ENCODE measurements at regions not wholly inside any gene's neighbourhood (a gene's known extent, or its start where the extent isn't known, plus 50 kb on each side); places are given as distances from the start of the nearest gene placed in this dataset.

DNA sequence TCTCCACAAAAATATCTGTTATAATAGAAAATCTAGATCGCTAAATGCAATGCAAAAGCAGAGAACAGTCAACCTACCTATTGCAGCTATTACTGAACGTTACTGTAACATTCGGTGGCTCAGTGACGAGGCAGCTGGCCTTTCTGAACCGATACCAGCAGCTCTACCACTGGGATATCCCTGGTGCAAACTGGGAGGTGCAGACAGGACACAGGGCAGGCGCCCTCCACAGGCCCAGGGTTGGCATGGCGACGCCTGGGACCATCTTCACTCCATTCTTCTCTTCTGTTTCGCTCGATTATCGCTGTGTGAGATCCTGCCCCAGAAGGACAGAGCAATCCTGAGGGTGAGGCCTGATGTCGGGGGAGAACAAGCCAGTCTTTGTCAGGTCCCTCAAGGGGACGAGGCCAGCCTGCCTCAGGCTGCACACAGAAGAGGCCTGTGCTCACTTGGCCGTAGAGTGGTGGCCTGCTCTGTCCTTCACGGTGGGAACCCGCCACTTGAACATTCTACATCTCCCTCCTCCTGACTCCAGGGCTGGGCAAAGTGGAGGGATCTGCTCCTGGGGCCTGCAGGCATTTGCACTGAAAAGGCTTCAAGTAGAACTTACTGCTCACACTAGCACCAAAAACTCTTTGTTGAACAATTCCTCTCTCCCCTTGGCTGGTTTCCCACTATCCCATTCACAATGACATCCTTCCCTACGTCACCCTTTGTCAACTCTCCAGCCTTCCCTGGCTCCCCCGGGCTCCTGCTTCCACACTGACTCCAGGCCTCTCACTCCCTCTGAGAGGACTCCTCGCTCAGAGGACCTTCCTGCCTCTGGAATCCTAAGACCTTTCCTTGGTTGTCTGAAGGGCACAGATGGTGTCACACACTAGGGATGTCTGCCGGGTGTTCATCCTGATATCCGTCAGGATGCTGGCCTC lies 49.7 kb downstream of the CYRIA start:
- DNase-seq (ENCODE audit: low spot score) (no peak), ATAC-seq (no peak)
- no peak overlapping the region for H3K27ac Mint-ChIP-seq
- H3K9me3 Mint-ChIP-seq: no peaks in the 10 kb centered on the region
- peaks cover 0 to 9% of the 10 kb centered on the region in 2 donors for H3K4me1 Mint-ChIP-seq (ENCODE audit: low read depth in 2 of 2)
- H3K27me3 Mint-ChIP-seq: no peaks in the 10 kb centered on the region
- H3K4me3 Mint-ChIP-seq: no peak overlapping the region
- peaks cover 5% of the 10 kb centered on the region for H3K36me3 Mint-ChIP-seq

DNA sequence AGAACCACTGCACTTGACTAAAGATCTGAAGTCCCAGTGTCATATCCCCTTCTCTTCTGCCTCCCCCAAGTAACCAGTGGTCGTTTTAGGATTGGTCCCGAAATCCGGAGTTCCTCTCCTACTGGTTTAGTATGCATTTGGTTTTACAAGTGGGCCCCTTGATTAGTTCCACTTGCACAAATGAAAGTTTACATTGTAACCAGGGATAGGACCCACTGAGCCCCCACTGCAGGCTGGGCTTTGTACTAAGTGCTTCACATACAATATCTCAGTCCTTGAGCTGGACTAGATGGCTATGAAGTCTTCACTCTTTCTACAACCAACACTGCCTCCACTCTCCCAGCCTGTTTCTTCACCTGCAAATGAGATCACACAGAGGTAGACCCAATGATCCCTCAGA lies 50.4 kb downstream of the CYRIA start:
- peaks cover 5% of the 10 kb centered on the region for H3K36me3 Mint-ChIP-seq
- no peak for ATAC-seq
- no peaks in the 10 kb centered on the region for H3K27me3 Mint-ChIP-seq
- no peaks in the 10 kb centered on the region for H3K9me3 Mint-ChIP-seq
- no peak overlapping the region for H3K27ac Mint-ChIP-seq
- H3K4me1 Mint-ChIP-seq (ENCODE audit: low read depth in 2 of 2): peaks cover 0 to 6% of the 10 kb centered on the region in 2 donors
- H3K4me3 Mint-ChIP-seq: no peak overlapping the region
- no peak for DNase-seq (ENCODE audit: low spot score)

DNA sequence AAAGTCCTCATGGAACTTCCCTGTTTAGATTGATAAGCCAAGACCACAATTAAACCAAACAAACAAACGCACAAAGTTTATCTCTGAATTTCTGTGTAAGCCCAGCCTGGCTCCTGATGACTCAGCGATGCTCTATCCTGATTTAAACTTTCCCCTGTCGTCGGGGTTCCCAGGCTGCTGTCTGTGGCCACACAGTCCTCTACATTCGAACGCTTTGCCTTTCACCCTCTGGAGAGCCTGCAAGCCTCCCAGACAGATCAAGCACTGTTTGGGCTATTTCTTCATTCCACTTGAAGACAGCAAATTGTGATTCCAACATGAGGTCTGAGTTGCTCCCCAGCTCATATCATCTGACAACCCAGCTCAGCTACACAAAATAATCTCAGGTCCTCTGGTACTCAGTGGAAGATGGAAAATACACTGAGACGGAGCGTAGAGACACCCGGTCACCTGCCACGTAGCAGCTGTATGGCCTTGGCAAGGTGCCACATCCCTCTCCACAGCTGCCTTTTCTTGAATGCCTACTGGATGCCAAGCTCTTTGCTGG lies 51.2 kb downstream of the CYRIA start:
- Mint-ChIP-seq H3K9me3 (no peaks in the 10 kb centered on the region), H3K27me3 (no peaks in the 10 kb centered on the region), H3K4me3 (no peak overlapping the region), H3K4me1 (ENCODE audit: low read depth in 2 of 2) (peaks cover 4 to 9% of the 10 kb centered on the region in 2 donors), H3K36me3 (no peaks in the 10 kb centered on the region), H3K27ac (no peak overlapping the region)
- no peak for ATAC-seq
- no peak for DNase-seq (ENCODE audit: low spot score)

DNA sequence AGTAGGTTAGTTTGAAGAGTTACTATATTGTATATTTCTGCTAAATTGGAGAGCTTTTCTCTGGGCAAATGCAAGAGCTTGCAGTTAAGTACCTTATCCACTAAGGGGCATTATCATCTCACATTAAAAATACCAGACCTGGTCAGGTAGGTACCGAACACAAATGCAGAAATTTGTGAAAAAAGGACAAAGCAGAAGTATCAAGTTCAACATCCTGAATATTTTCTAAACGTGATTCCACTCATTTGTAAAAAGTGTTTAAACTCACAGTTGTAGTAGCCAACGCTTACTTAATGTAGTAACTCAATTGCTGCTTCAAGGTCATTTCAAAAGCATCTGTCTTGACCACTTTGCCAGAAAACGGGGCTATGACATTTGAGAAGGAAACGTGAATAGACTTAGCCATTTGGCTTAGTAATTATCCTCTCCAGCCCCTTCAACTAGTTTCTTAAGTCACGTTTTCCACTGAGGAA lies 52.1 kb downstream of the CYRIA start:
- DNase-seq (ENCODE audit: low spot score) (no peak), ATAC-seq (no peak)
- H3K9me3 Mint-ChIP-seq: no peaks in the 10 kb centered on the region
- no peak overlapping the region for H3K4me3 Mint-ChIP-seq
- no peaks in the 10 kb centered on the region for H3K36me3 Mint-ChIP-seq
- peaks cover 10 to 15% of the 10 kb centered on the region in 2 donors for H3K4me1 Mint-ChIP-seq (ENCODE audit: low read depth in 2 of 2)
- no peak overlapping the region for H3K27ac Mint-ChIP-seq
- H3K27me3 Mint-ChIP-seq: no peaks in the 10 kb centered on the region

DNA sequence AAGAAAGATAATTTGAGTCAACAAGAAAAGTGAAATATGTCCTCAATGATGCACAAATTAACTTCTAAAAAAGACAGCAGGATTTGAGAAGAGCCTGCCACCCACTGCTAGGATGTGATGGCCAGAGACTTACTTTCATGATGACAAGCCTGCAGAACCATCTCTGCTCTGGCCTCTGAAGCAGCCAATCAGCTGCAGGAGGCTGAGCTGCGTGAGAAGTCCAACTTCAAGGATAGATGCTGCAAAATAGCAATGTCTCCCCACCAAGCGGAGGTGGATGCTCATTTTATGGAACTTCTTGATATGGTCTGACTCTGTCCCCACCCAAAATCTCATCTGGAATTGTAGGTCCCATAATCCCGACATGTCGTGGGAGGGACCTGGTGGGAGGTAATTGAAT lies 53.1 kb downstream of the CYRIA start:
- DNase-seq (ENCODE audit: low spot score) (no peak), ATAC-seq (no peak)
- no peaks in the 10 kb centered on the region for H3K36me3 Mint-ChIP-seq
- H3K9me3 Mint-ChIP-seq: no peaks in the 10 kb centered on the region
- H3K27ac Mint-ChIP-seq: peak overlapping the region in 1 of 2 donors; percentile 44
- no peak overlapping the region for H3K4me3 Mint-ChIP-seq
- H3K4me1 Mint-ChIP-seq (ENCODE audit: low read depth in 2 of 2): peaks cover 18 to 22% of the 10 kb centered on the region in 2 donors
- H3K27me3 Mint-ChIP-seq: no peaks in the 10 kb centered on the region

DNA sequence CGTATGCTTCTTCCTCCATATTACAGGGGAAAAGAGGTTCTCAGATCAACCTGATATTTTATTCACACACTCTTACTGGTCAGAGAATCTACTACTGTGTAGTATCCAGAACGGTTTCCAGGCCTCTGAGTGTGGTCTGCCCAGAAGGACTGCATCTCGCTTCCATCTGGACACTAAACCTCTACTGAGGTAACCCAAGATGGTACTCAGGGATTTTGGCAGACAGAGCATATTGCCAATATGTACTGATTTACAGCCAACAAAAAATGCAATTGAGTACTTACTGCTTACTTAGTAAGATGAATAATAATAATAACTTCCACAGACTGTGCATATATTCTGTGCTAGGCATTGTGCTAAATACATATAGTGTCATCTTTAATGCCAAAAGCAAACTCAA lies 55.8 kb downstream of the CYRIA start:
- peak overlapping the region; percentile 88 for H3K4me3 Mint-ChIP-seq
- no peaks in the 10 kb centered on the region for H3K9me3 Mint-ChIP-seq
- no peaks in the 10 kb centered on the region for H3K27me3 Mint-ChIP-seq

DNA sequence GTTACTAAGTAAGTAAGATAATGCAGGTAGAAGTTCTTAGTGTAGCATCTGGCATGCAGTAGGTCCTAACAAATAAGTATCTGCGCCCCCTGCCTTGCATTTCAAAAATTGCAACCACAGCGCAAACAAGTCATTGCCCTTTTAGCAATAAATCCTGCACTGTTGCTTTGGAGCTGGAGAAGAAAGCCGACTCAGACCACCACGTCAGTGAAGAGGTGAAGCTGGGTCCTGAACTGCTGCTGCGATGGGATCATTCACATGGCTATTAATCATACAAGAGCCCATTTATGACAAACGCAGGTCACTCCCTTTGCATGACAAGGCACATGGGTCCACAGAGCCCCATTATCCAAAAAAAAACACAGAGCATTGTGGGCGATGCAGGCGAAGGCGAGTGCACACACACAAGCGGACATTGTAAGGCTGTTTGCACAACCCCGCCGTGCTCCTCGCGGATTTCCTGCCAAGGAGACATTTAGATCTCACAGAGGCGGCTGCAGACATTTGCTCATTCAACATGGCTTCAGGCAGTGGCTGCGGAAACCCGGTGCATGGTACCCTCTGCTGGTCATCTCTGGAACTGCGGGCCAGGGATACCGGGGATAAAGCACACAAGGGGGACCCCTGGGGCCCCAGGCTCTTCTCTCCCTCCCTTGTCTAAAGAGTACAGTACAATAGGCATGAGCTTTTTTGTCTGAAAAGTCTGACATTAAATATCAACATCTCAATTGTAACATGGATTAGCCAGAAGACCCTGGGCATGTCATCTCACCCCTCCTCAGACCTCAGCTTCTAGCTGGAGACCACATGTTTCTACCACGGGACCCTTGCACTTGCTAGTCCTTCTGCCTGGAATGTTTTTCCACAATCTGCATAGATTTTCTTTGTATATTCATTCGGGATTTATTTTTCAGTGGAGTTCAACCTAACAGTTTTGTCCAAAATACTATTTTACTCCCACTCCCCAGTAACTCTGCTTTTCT lies 56.7 kb downstream of the CYRIA start:
- Mint-ChIP-seq H3K36me3 (no peaks in the 10 kb centered on the region), H3K4me1 (ENCODE audit: low read depth in 2 of 2) (peaks cover 18 to 22% of the 10 kb centered on the region in 2 donors), H3K4me3 (peak overlapping the region; percentile 88), H3K9me3 (no peaks in the 10 kb centered on the region), H3K27ac (peak overlapping the region; percentile 60 to 71), H3K27me3 (no peaks in the 10 kb centered on the region)
- ATAC-seq: peak; percentile 91 to 94
- DNase-seq (ENCODE audit: low spot score): peak; percentile 89

More for the DNA sequence above, 55.8 kb downstream of the CYRIA start:
- DNase-seq (ENCODE audit: low spot score): no peak
- peak overlapping the region in 1 of 2 donors; percentile 71 for H3K27ac Mint-ChIP-seq
- H3K36me3 Mint-ChIP-seq: no peaks in the 10 kb centered on the region
- no peak for ATAC-seq
- H3K4me1 Mint-ChIP-seq (ENCODE audit: low read depth in 2 of 2): peaks cover 18 to 27% of the 10 kb centered on the region in 2 donors

DNA sequence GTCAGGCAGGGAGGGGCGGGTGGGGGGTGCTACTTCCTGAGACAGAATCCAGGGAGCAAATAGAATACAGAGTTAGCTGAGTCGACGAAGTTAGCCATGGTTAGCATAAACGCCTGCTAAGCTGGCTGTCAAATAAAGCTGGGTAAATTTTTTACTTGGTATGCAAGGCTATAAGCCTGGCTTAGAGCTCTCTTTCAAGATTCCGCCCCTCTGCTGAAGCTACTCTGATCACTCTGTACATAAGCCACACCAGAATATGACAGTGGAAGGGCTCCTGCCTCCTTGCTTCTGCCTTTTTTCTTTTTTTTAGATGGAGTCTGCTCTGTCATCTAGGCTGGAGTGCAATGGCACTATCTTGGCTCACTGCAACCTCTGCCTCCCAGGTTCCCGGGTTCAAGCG lies 58.3 kb downstream of the CYRIA start:
- Mint-ChIP-seq H3K4me1 (ENCODE audit: low read depth in 2 of 2) (peaks cover 18 to 30% of the 10 kb centered on the region in 2 donors), H3K27ac (no peak overlapping the region), H3K36me3 (no peaks in the 10 kb centered on the region), H3K4me3 (no peak overlapping the region), H3K9me3 (no peaks in the 10 kb centered on the region), H3K27me3 (no peaks in the 10 kb centered on the region)
- no peak for DNase-seq (ENCODE audit: low spot score)
- ATAC-seq: no peak

DNA sequence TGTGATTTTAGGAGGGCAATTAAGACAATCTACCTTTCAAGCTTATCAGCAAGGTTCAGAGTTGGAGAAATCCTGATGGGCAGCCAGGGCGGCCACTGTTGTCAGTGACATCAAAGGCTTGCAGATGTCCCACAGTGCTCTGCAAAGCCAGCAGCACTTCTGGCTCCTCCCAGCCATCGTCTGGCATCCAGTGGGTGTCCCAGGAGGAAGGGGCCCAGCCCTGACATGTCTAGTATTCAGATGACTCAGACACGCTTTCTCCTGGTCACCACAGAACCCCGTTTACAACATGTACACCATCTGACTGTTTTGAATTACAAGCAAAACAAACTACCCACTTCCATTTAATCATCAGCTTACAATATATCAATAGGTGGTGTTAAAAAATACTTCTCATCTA lies 61.4 kb downstream of the CYRIA start:
- H3K4me3 Mint-ChIP-seq: no peak overlapping the region
- no peaks in the 10 kb centered on the region for H3K9me3 Mint-ChIP-seq
- H3K27me3 Mint-ChIP-seq: no peaks in the 10 kb centered on the region
- ATAC-seq (no peak), DNase-seq (ENCODE audit: low spot score) (no peak)
- H3K27ac Mint-ChIP-seq: peak overlapping the region in 1 of 2 donors; percentile 56
- H3K36me3 Mint-ChIP-seq: no peaks in the 10 kb centered on the region
- peaks cover 13 to 28% of the 10 kb centered on the region in 2 donors for H3K4me1 Mint-ChIP-seq (ENCODE audit: low read depth in 2 of 2)

DNA sequence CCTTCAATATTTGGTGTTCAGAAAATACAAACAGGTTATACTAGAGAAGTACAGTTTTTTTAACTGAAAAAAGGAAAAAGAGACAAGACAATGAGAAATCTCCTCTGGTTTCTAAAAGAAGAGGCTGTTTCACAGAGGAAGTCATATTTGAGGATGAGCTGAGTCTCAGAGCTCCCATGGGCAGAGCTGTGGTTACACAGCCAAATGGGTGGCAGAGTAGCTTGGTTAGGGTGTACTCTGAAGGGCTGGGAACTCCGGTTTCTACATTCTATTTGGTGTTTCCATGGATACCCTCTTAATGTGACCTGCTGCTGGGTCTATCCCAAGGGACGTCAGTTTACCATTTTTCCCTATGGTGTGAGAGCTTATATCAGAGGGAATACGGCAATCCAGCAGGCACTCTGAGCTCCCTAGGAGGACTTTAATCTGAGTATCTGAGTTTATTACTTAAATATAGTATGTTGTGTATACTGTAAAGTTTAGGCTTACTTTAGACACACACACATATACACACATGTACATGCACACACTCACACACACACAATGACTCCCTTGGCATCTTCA lies 74.2 kb downstream of the CYRIA start:
- DNase-seq (ENCODE audit: low spot score) (no peak), ATAC-seq (no peak)
- H3K27me3 Mint-ChIP-seq: no peaks in the 10 kb centered on the region
- no peak overlapping the region for H3K27ac Mint-ChIP-seq
- H3K36me3 Mint-ChIP-seq: no peaks in the 10 kb centered on the region
- H3K9me3 Mint-ChIP-seq: no peaks in the 10 kb centered on the region
- peaks cover 0 to 10% of the 10 kb centered on the region in 2 donors for H3K4me1 Mint-ChIP-seq (ENCODE audit: low read depth in 2 of 2)
- no peak overlapping the region for H3K4me3 Mint-ChIP-seq

DNA sequence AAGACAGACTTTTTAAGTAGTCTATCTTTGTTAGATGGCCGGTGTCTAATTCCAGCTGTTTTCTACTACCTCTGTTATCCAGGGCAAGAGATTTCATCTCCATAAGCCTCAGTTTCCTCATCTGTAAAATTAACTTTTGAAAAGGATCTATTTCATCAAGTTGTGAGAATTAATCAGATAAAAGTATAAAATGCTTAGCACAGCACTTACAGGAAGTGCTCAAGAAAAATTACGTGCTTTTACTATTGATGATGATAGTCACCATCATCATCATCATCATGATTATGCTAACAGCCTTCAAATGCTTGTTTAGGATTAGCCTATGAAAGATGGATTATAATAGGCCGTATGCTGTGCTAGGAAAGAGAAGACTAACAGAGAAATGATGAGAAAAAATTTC lies 76.2 kb downstream of the CYRIA start:
- Mint-ChIP-seq H3K9me3 (no peaks in the 10 kb centered on the region), H3K27ac (peak overlapping the region in 1 of 2 donors; percentile 39), H3K4me1 (ENCODE audit: low read depth in 2 of 2) (peaks cover 10 to 17% of the 10 kb centered on the region in 2 donors), H3K4me3 (no peak overlapping the region), H3K36me3 (no peaks in the 10 kb centered on the region), H3K27me3 (no peaks in the 10 kb centered on the region)
- ATAC-seq: no peak
- no peak for DNase-seq (ENCODE audit: low spot score)

DNA sequence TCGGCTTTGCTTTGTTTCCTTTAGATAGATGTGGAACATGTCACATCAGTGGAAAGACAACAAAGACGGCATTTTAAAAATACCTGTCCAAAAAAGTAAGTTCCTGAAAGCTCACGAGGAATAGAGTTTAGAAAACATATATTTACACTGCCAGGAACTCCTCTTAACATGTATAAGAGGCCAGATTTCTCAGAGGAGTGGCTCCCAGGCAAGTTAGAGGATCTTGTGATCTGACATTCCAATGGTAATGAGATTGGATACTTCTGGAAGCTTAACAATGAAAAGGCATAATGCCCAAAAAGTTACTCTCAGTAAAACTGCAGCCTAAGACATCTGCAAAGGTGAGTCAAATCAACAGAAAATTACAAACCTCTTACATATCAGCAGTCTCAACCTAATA lies 77.1 kb downstream of the CYRIA start:
- Mint-ChIP-seq H3K27ac (peak overlapping the region in 1 of 2 donors; percentile 39), H3K9me3 (no peaks in the 10 kb centered on the region), H3K27me3 (no peaks in the 10 kb centered on the region), H3K4me3 (no peak overlapping the region), H3K4me1 (ENCODE audit: low read depth in 2 of 2) (peaks cover 18 to 26% of the 10 kb centered on the region in 2 donors), H3K36me3 (no peaks in the 10 kb centered on the region)
- DNase-seq (ENCODE audit: low spot score) (no peak), ATAC-seq (no peak)

DNA sequence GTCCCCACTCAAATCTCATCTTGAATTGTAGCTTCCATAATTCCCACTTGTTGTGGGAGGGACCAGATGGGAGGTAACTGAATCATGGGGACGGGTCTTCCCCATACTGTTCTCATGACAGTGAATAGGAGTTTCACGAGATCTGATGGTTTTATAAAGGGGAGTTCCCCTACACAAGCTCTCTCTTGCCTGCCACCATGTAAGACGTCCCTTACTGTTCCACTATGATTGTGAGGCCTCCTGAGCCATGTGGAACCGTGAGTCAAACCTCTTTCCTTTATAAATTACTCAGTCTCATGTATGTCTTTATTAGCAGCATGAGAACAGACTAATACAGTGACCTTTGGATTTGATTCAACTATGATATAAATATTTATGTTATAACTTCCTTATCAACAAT lies 78.0 kb downstream of the CYRIA start:
- Mint-ChIP-seq H3K4me3 (no peak overlapping the region), H3K27me3 (no peaks in the 10 kb centered on the region), H3K36me3 (no peaks in the 10 kb centered on the region), H3K9me3 (no peaks in the 10 kb centered on the region), H3K4me1 (ENCODE audit: low read depth in 2 of 2) (peaks cover 18 to 28% of the 10 kb centered on the region in 2 donors), H3K27ac (no peak overlapping the region)
- DNase-seq (ENCODE audit: low spot score) (no peak), ATAC-seq (no peak)
